DND-41 (cell line): ENCODE measurements at regions not wholly inside any gene's neighbourhood (a gene's known extent, or its start where the extent isn't known, plus 50 kb on each side); places are given as distances from the start of the nearest gene placed in this dataset.

Experiments used
- ATAC-seq: fragments of 200-7000 bp; cut with Tn5 transposase; 3 replicates; pipeline ENCODE4 v1.9.1; 2021; ENCODE audit warnings: low read depth; ENCODE audit not compliant: insufficient read depth
- DNase-seq: peaks from one replicate; pipeline ENCODE4 v3.0.0-alpha.2; 2020
- H2AFZ ChIP-seq: 2 replicates; pipeline ENCODE4 v1.6.0; 2012; ENCODE audit warnings: low read depth, low read length
- H3K27ac ChIP-seq: 2 replicates; pipeline ENCODE4 v1.5.1; 2012; ENCODE audit warnings: low read length, inconsistent platforms
- H3K27me3 ChIP-seq: fragments of 200-600 bp; sonication (generic); 2 replicates; pipeline ENCODE4 v1.6.0; 2012; ENCODE audit warnings: low read length, mild to moderate bottlenecking, inconsistent platforms; ENCODE audit not compliant: insufficient read depth, poor library complexity
- H3K36me3 ChIP-seq: 2 replicates; pipeline ENCODE4 v1.5.1; 2012; ENCODE audit warnings: low read length, inconsistent platforms; ENCODE audit not compliant: insufficient read depth
- H3K4me1 ChIP-seq: 2 replicates; pipeline ENCODE4 v1.5.1; 2012; ENCODE audit warnings: mild to moderate bottlenecking, low read length; ENCODE audit not compliant: insufficient read depth
- H3K4me2 ChIP-seq: 2 replicates; pipeline ENCODE4 v1.6.0; 2012; ENCODE audit warnings: mild to moderate bottlenecking, moderate library complexity, low read length, inconsistent platforms; ENCODE audit not compliant: insufficient read depth
- H3K4me3 ChIP-seq, 2 experiments: fragments of 200-600 bp in 1 of 2; shearing (Covaris generic) in 1 of 2; 2 replicates each; pipeline ENCODE4 v1.5.1; 2012 to 2016; ENCODE audit warnings: inconsistent platforms in 2 of 2, low read length in 2 of 2, mild to moderate bottlenecking in 2 of 2, low read depth in 1 of 2, moderate library complexity in 1 of 2
- H3K79me2 ChIP-seq: 2 replicates; pipeline ENCODE4 v1.6.0; 2012; ENCODE audit warnings: low read length, inconsistent platforms; ENCODE audit not compliant: insufficient read depth
- H3K9ac ChIP-seq: 2 replicates; pipeline ENCODE4 v1.6.0; 2012; ENCODE audit warnings: low read depth, mild to moderate bottlenecking, inconsistent platforms, low read length, moderate library complexity
- H3K9me3 ChIP-seq: 2 replicates; pipeline ENCODE4 v1.5.1; 2012; ENCODE audit warnings: low read length, moderate library complexity, mild to moderate bottlenecking, inconsistent platforms; ENCODE audit not compliant: insufficient read depth, severe bottlenecking
- H4K20me1 ChIP-seq: 2 replicates; pipeline ENCODE4 v1.6.0; 2012; ENCODE audit warnings: low read length; ENCODE audit not compliant: insufficient read depth
- CTCF ChIP-seq: IDR thresholded peaks from 2 replicates; pipeline ENCODE4 v1.5.1; 2012; ENCODE audit warnings: borderline replicate concordance, low read length, moderate library complexity, mild to moderate bottlenecking; ENCODE audit not compliant: poor library complexity, severe bottlenecking; ENCODE audit errors: extremely low read depth
- EZH2 ChIP-seq: IDR thresholded peaks from 3 replicates; pipeline ENCODE4 v1.6.1; 2012; ENCODE audit warnings: borderline replicate concordance, low read depth, mild to moderate bottlenecking, moderate library complexity, low read length, inconsistent platforms; ENCODE audit not compliant: severe bottlenecking

GRCh38 chr11:134489728-134490127 is 77.7 kb upstream of the B3GAT1 start:
- no peak overlapping the region for H2AFZ ChIP-seq
- ATAC-seq (no peak), DNase-seq (no peak)
- H3K36me3 ChIP-seq, result no peaks in the 10 kb centered on the region
- H3K4me2 ChIP-seq, result no peak overlapping the region
- H3K79me2 ChIP-seq, result no peaks in the 10 kb centered on the region
- TF ChIP-seq CTCF (no peak), EZH2 (no peak)
- peaks cover 3% of the 10 kb centered on the region for H3K27me3 ChIP-seq
- no peak overlapping the region for H3K9ac ChIP-seq
- H3K4me3 ChIP-seq, result no peak overlapping the region
- H4K20me1 ChIP-seq, result no peaks in the 10 kb centered on the region
- H3K4me1 ChIP-seq, result no peaks in the 10 kb centered on the region
- no peaks in the 10 kb centered on the region for H3K9me3 ChIP-seq
- H3K27ac ChIP-seq, result no peak overlapping the region

GRCh38 chr11:134488913-134489312 is 76.9 kb upstream of the B3GAT1 start:
- Histone ChIP-seq H3K79me2 (no peaks in the 10 kb centered on the region), H3K9me3 (no peaks in the 10 kb centered on the region), H3K27ac (no peak overlapping the region), H3K27me3 (peaks cover 3% of the 10 kb centered on the region), H3K4me1 (no peaks in the 10 kb centered on the region), H3K4me3 (no peak overlapping the region), H4K20me1 (no peaks in the 10 kb centered on the region), H3K36me3 (no peaks in the 10 kb centered on the region), H3K9ac (no peak overlapping the region), H2AFZ (no peak overlapping the region), H3K4me2 (no peak overlapping the region)
- ATAC-seq (peak; percentile 56; the same call in 2 of the 3 replicates), DNase-seq (peak; percentile 16)
- TF ChIP-seq EZH2, result no peak
- TF ChIP-seq CTCF, result no peak

- H3K4me1 ChIP-seq, result no peaks in the 10 kb centered on the region
- H3K4me2 ChIP-seq, result no peak overlapping the region
- TF ChIP-seq CTCF (no peak), EZH2 (no peak)
- H3K36me3 ChIP-seq, result no peaks in the 10 kb centered on the region
- no peak overlapping the region for H2AFZ ChIP-seq
- no peak for DNase-seq
- H4K20me1 ChIP-seq, result no peaks in the 10 kb centered on the region
- H3K27ac ChIP-seq, result no peak overlapping the region
- H3K9ac ChIP-seq, result no peak overlapping the region
- no peak overlapping the region for H3K4me3 ChIP-seq
- H3K79me2 ChIP-seq, result no peaks in the 10 kb centered on the region
- H3K27me3 ChIP-seq, result peaks cover 3% of the 10 kb centered on the region
- H3K9me3 ChIP-seq, result no peaks in the 10 kb centered on the region
- ATAC-seq, result no peak
Measured at GRCh38 chr11:134488512-134488911, 76.5 kb upstream of the B3GAT1 start.

- no peak overlapping the region for H3K4me3 ChIP-seq
- H2AFZ ChIP-seq, result no peak overlapping the region
- H3K79me2 ChIP-seq, result no peaks in the 10 kb centered on the region
- no peak for TF ChIP-seq CTCF
- no peak for TF ChIP-seq EZH2
- no peak for ATAC-seq
- no peak overlapping the region for H3K27ac ChIP-seq
- H3K9ac ChIP-seq, result no peak overlapping the region
- no peak for DNase-seq
- H3K4me2 ChIP-seq, result no peak overlapping the region
- no peaks in the 10 kb centered on the region for H3K36me3 ChIP-seq
- no peaks in the 10 kb centered on the region for H4K20me1 ChIP-seq
- peaks cover 3% of the 10 kb centered on the region for H3K27me3 ChIP-seq
- no peaks in the 10 kb centered on the region for H3K9me3 ChIP-seq
- H3K4me1 ChIP-seq, result no peaks in the 10 kb centered on the region
Measured at GRCh38 chr11:134487696-134488095, 75.7 kb upstream of the B3GAT1 start.
